Activated T-cell treated with anti-CD3 and anti-CD28 coated beads, Interleukin-2, amount 50 U/mL, for 72 hours (primary cell): ENCODE measurements at regions not wholly inside any gene's neighbourhood (a gene's known extent, or its start where the extent isn't known, plus 50 kb on each side); places are given as distances from the start of the nearest gene placed in this dataset.

Experiments
- ATAC-seq, 2 donors: fragments of 150-1000 bp; cut with Tn5 transposase; replicated peaks in 1 of 2; 2 replicates each; pipeline ENCODE4 v1.10.0; 2021; ENCODE audit warnings: moderate library complexity in 2 of 2, mild to moderate bottlenecking in 1 of 2
- DNase-seq, 2 donors: peaks; one replicate each; pipeline ENCODE4 v3.0.0; 2021 to 2022; ENCODE audit warnings: mixed read lengths in 1 of 2
- H3K27ac Mint-ChIP-seq: one replicate; pipeline ENCODE4 v1.8.0; 2022; ENCODE audit warnings: mild to moderate bottlenecking, moderate library complexity, mixed read lengths
- H3K27me3 Mint-ChIP-seq: one replicate; pipeline ENCODE4 v1.8.0; 2022; ENCODE audit warnings: low read depth, mixed read lengths
- H3K36me3 Mint-ChIP-seq, 2 donors: one replicate each; pipeline ENCODE4 v1.8.0; 2022; ENCODE audit warnings: mixed read lengths in 2 of 2, mild to moderate bottlenecking in 1 of 2; ENCODE audit not compliant: insufficient read depth in 2 of 2
- H3K4me1 Mint-ChIP-seq: one replicate; pipeline ENCODE4 v1.8.0; 2022; ENCODE audit warnings: low read depth, mixed read lengths
- H3K4me3 Mint-ChIP-seq, 2 donors: one replicate each; pipeline ENCODE4 v1.8.0; 2022; ENCODE audit warnings: mild to moderate bottlenecking in 2 of 2, mixed read lengths in 2 of 2, moderate library complexity in 2 of 2
- H3K9me3 Mint-ChIP-seq, 2 donors: one replicate each; pipeline ENCODE4 v1.8.0; 2022; ENCODE audit warnings: mixed read lengths in 2 of 2

- no peak for DNase-seq
- peaks cover 63% of the 10 kb centered on the region for H3K27me3 Mint-ChIP-seq
- H3K9me3 Mint-ChIP-seq = peaks cover 2% of the 10 kb centered on the region in 2 donors
Observed at GRCh38 chr10:91357497-91357896, 52.6 kb upstream of the HECTD2 start.

More at GRCh38 chr10:91357497-91357896, 52.6 kb upstream of the HECTD2 start:
- Mint-ChIP-seq H3K27ac (no peak overlapping the region), H3K4me3 (no peak overlapping the region), H3K36me3 (peaks cover 2% of the 10 kb centered on the region in 2 donors), H3K4me1 (no peaks in the 10 kb centered on the region)
- no peak for ATAC-seq
